GM23338 (cell line): ENCODE measurements at regions not wholly inside any gene's neighbourhood (a gene's known extent, or its start where the extent isn't known, plus 50 kb on each side); places are given as distances from the start of the nearest gene placed in this dataset.

Source experiments
- ATAC-seq: fragments of 200-7000 bp; cut with Tn5 transposase; 3 replicates; pipeline ENCODE4 v1.9.1; 2020
- DNase-seq: peaks from one replicate; pipeline ENCODE4 v3.0.0-alpha.2; 2015; ENCODE audit warnings: low spot score
- H2AFZ ChIP-seq: fragments of 200-600 bp; sonication (generic); 2 replicates; pipeline ENCODE4 v1.8.0; 2016; ENCODE audit warnings: antibody characterized with exemption, mild to moderate bottlenecking, moderate library complexity
- H3F3A ChIP-seq: fragments of 200-600 bp; sonication (generic); replicated peaks from 2 replicates; pipeline ENCODE4 v1.8.0; 2017; ENCODE audit warnings: antibody characterized with exemption, mixed run types, low read depth
- H3K27ac ChIP-seq: fragments of 200-600 bp; sonication (generic); 2 replicates; pipeline ENCODE4 v1.6.1; 2016; ENCODE audit warnings: low read depth
- H3K27me3 ChIP-seq: fragments of 200-600 bp; sonication (generic); 2 replicates; pipeline ENCODE4 v1.8.0; 2016; ENCODE audit warnings: mild to moderate bottlenecking, mixed run types, moderate library complexity; ENCODE audit not compliant: insufficient read depth
- H3K36me3 ChIP-seq: fragments of 200-600 bp; sonication (generic); 2 replicates; pipeline ENCODE4 v1.8.0; 2016; ENCODE audit warnings: mild to moderate bottlenecking; ENCODE audit not compliant: insufficient read depth
- H3K4me1 ChIP-seq: fragments of 200-600 bp; sonication (generic); 2 replicates; pipeline ENCODE4 v1.8.0; 2016; ENCODE audit warnings: mild to moderate bottlenecking, moderate library complexity; ENCODE audit not compliant: insufficient read depth
- H3K4me2 ChIP-seq: fragments of 200-600 bp; sonication (generic); 2 replicates; pipeline ENCODE4 v1.7.1; 2017; ENCODE audit warnings: mixed run types
- H3K4me3 ChIP-seq: fragments of 200-600 bp; sonication (generic); 2 replicates; pipeline ENCODE4 v1.6.1; 2016; ENCODE audit warnings: mixed run types
- H3K79me2 ChIP-seq: fragments of 200-600 bp; sonication (generic); replicated peaks from 2 replicates; pipeline ENCODE4 v1.8.0; 2017; ENCODE audit warnings: mild to moderate bottlenecking; ENCODE audit not compliant: insufficient read depth
- H3K9me2 ChIP-seq: fragments of 200-600 bp; sonication (generic); 2 replicates; pipeline ENCODE4 v1.8.0; 2017; ENCODE audit not compliant: insufficient read depth
- H4K20me1 ChIP-seq: fragments of 200-600 bp; sonication (generic); replicated peaks from 2 replicates; pipeline ENCODE4 v1.8.0; 2017; ENCODE audit warnings: mild to moderate bottlenecking; ENCODE audit not compliant: insufficient read depth
- H3K27ac Mint-ChIP-seq: 2 replicates; pipeline ENCODE4 v1.8.0; 2020; ENCODE audit warnings: inconsistent platforms, mild to moderate bottlenecking, moderate library complexity, mixed read lengths
- H3K27me3 Mint-ChIP-seq: 3 replicates; pipeline ENCODE4 v1.8.0; 2022; ENCODE audit warnings: low read depth, mild to moderate bottlenecking, moderate library complexity, mixed read lengths, inconsistent platforms; ENCODE audit not compliant: insufficient read depth, poor library complexity
- H3K36me3 Mint-ChIP-seq: 3 replicates; pipeline ENCODE4 v1.8.0; 2021; ENCODE audit warnings: low read depth, mild to moderate bottlenecking, inconsistent platforms, moderate library complexity, mixed read lengths
- H3K4me1 Mint-ChIP-seq: 3 replicates; pipeline ENCODE4 v1.8.0; 2020; ENCODE audit warnings: mild to moderate bottlenecking, inconsistent platforms, mixed read lengths
- H3K4me3 Mint-ChIP-seq: 3 replicates; pipeline ENCODE4 v1.8.0; 2021; ENCODE audit warnings: moderate library complexity, mild to moderate bottlenecking, inconsistent platforms, mixed read lengths
- H3K9me3 Mint-ChIP-seq: 3 replicates; pipeline ENCODE4 v1.8.0; 2020; ENCODE audit warnings: moderate library complexity, mild to moderate bottlenecking, inconsistent platforms, mixed read lengths
- CREB1 ChIP-seq: fragments of 250-450 bp; sonication (Bioruptor Pico); IDR thresholded peaks from 2 replicates; pipeline ENCODE4 v1.5.0; 2020; ENCODE audit warnings: low read depth, mild to moderate bottlenecking, moderate library complexity
- EZH2 ChIP-seq: fragments of 200-600 bp; sonication (generic); IDR thresholded peaks from one replicate; pipeline ENCODE4 v1.8.0; 2017; ENCODE audit warnings: antibody characterized with exemption, mild to moderate bottlenecking, low read depth; ENCODE audit not compliant: unreplicated experiment
- EZH2phosphoT487 ChIP-seq: fragments of 200-600 bp; sonication (generic); IDR thresholded peaks from one replicate; pipeline ENCODE4 v1.8.1; 2018; ENCODE audit warnings: antibody characterized with exemption; ENCODE audit not compliant: unreplicated experiment
- JUNB ChIP-seq: IDR thresholded peaks from one replicate; pipeline ENCODE4 v1.6.1; 2016; ENCODE audit warnings: antibody characterized with exemption; ENCODE audit not compliant: unreplicated experiment
- NANOG ChIP-seq: IDR thresholded peaks from 2 replicates; pipeline ENCODE4 v1.6.1; 2016; ENCODE audit warnings: antibody characterized with exemption, borderline replicate concordance
- POLR2AphosphoS5 ChIP-seq: IDR thresholded peaks from 2 replicates; pipeline ENCODE4 v1.6.1; 2016; ENCODE audit warnings: antibody characterized with exemption, low read depth
- ZNF114 ChIP-seq: fragments of 250-450 bp; sonication (Bioruptor Pico); IDR thresholded peaks from 2 replicates; pipeline ENCODE4 v1.5.0; 2020; ENCODE audit warnings: mild to moderate bottlenecking, moderate library complexity
- ZNF331 ChIP-seq: fragments of 250-450 bp; sonication (Bioruptor Pico); IDR thresholded peaks from 2 replicates; pipeline ENCODE4 v1.5.0; 2020; ENCODE audit warnings: low read depth, mild to moderate bottlenecking, moderate library complexity
- TF ChIP-seq, protein P1 (sequence below): IDR thresholded peaks from 2 replicates; pipeline ENCODE4 v1.6.1; 2016; ENCODE audit warnings: antibody characterized with exemption
- TF ChIP-seq, protein P2 (sequence below), 2 experiments: fragments of 200-600 bp in 1 of 2; sonication (generic) in 1 of 2; conservative IDR thresholded peaks; 2 replicates each; pipeline versions ENCODE4 v1.5.1 to v1.6.1; 2016 to 2017; ENCODE audit warnings: antibody characterized with exemption in 2 of 2, low read depth in 2 of 2, mild to moderate bottlenecking in 2 of 2, moderate library complexity in 1 of 2
- TF ChIP-seq, protein P3 (sequence below): IDR thresholded peaks from one replicate; pipeline ENCODE4 v1.6.1; 2018; ENCODE audit warnings: antibody characterized with exemption; ENCODE audit not compliant: unreplicated experiment

DNA sequence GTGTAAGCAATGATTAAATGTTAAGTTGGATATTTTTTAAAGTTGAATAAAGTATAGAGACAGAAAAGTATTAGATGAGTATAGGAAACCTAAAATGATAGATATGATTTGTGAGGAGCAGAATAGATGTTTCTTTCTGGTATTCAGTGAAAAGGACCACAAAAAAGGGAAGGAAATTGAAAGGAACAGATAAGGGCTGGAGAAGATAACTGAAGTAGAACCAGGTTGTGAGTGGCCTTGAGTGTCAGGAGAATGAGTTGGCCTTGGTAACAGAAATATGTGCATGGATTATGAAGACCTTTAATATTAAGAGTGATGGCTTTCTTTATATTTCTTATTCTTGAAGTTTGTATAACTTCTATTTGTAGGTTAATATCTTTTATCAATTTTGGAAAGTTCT, 543.5 kb downstream of the METTL4 start:
- peaks cover 14% of the 10 kb centered on the region for H3K4me1 ChIP-seq
- no peak overlapping the region for H2AFZ ChIP-seq
- H3K79me2 ChIP-seq, result no peaks in the 10 kb centered on the region
- H3K27me3 ChIP-seq, result no peaks in the 10 kb centered on the region
- H3K27me3 Mint-ChIP-seq, result no peaks in the 10 kb centered on the region
- H3K4me1 Mint-ChIP-seq, result peaks cover 19% of the 10 kb centered on the region
- H3K4me2 ChIP-seq, result no peak overlapping the region
- H3K36me3 Mint-ChIP-seq, result no peaks in the 10 kb centered on the region
- peaks cover 11% of the 10 kb centered on the region; the same call in 1 of the 2 replicates for H3K9me2 ChIP-seq
- no peak for DNase-seq
- no peak overlapping the region for H3K27ac Mint-ChIP-seq
- H3K27ac ChIP-seq, result no peak overlapping the region
- no peaks in the 10 kb centered on the region for H3K36me3 ChIP-seq
- TF ChIP-seq, protein P1, sequence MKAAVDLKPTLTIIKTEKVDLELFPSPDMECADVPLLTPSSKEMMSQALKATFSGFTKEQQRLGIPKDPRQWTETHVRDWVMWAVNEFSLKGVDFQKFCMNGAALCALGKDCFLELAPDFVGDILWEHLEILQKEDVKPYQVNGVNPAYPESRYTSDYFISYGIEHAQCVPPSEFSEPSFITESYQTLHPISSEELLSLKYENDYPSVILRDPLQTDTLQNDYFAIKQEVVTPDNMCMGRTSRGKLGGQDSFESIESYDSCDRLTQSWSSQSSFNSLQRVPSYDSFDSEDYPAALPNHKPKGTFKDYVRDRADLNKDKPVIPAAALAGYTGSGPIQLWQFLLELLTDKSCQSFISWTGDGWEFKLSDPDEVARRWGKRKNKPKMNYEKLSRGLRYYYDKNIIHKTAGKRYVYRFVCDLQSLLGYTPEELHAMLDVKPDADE, result no peak
- no peak for TF ChIP-seq JUNB
- TF ChIP-seq, protein P2, sequence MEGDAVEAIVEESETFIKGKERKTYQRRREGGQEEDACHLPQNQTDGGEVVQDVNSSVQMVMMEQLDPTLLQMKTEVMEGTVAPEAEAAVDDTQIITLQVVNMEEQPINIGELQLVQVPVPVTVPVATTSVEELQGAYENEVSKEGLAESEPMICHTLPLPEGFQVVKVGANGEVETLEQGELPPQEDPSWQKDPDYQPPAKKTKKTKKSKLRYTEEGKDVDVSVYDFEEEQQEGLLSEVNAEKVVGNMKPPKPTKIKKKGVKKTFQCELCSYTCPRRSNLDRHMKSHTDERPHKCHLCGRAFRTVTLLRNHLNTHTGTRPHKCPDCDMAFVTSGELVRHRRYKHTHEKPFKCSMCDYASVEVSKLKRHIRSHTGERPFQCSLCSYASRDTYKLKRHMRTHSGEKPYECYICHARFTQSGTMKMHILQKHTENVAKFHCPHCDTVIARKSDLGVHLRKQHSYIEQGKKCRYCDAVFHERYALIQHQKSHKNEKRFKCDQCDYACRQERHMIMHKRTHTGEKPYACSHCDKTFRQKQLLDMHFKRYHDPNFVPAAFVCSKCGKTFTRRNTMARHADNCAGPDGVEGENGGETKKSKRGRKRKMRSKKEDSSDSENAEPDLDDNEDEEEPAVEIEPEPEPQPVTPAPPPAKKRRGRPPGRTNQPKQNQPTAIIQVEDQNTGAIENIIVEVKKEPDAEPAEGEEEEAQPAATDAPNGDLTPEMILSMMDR (conservative IDR thresholded peaks at IDR 0.05; ENCODE audit: low read depth in 2 of 2), result no peak
- no peak for TF ChIP-seq ZNF331 (CRISPR knock-in tag)
- TF ChIP-seq NANOG, result no peak
- no peak for TF ChIP-seq EZH2phosphoT487
- TF ChIP-seq ZNF114 (CRISPR knock-in tag), result no peak
- TF ChIP-seq CREB1 (CRISPR knock-in tag), result no peak
- no peak for TF ChIP-seq POLR2AphosphoS5
- TF ChIP-seq, protein P3, sequence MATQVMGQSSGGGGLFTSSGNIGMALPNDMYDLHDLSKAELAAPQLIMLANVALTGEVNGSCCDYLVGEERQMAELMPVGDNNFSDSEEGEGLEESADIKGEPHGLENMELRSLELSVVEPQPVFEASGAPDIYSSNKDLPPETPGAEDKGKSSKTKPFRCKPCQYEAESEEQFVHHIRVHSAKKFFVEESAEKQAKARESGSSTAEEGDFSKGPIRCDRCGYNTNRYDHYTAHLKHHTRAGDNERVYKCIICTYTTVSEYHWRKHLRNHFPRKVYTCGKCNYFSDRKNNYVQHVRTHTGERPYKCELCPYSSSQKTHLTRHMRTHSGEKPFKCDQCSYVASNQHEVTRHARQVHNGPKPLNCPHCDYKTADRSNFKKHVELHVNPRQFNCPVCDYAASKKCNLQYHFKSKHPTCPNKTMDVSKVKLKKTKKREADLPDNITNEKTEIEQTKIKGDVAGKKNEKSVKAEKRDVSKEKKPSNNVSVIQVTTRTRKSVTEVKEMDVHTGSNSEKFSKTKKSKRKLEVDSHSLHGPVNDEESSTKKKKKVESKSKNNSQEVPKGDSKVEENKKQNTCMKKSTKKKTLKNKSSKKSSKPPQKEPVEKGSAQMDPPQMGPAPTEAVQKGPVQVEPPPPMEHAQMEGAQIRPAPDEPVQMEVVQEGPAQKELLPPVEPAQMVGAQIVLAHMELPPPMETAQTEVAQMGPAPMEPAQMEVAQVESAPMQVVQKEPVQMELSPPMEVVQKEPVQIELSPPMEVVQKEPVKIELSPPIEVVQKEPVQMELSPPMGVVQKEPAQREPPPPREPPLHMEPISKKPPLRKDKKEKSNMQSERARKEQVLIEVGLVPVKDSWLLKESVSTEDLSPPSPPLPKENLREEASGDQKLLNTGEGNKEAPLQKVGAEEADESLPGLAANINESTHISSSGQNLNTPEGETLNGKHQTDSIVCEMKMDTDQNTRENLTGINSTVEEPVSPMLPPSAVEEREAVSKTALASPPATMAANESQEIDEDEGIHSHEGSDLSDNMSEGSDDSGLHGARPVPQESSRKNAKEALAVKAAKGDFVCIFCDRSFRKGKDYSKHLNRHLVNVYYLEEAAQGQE, result no peak
- TF ChIP-seq EZH2, result no peak
- no peak overlapping the region for H3K4me3 ChIP-seq
- H4K20me1 ChIP-seq, result no peaks in the 10 kb centered on the region
- no peak overlapping the region for H3K4me3 Mint-ChIP-seq
- no peaks in the 10 kb centered on the region for H3K9me3 Mint-ChIP-seq
- no peak for ATAC-seq
- H3F3A ChIP-seq, result no peaks in the 10 kb centered on the region
